Karpas-422 (cell line): ENCODE measurements at regions not wholly inside any gene's neighbourhood (a gene's known extent, or its start where the extent isn't known, plus 50 kb on each side); places are given as distances from the start of the nearest gene placed in this dataset.

Experiments used
- DNase-seq: peaks from one replicate; pipeline ENCODE4 v3.0.0-alpha.2; 2015
- H2AFZ ChIP-seq: fragments of 200-600 bp; sonication (generic); 2 replicates; pipeline ENCODE4 v1.6.1; 2014; ENCODE audit warnings: antibody characterized with exemption, low read length, mixed read lengths
- H3K27ac ChIP-seq: fragments of 200-600 bp; sonication (generic); 2 replicates; pipeline ENCODE4 v1.5.1; 2014; ENCODE audit warnings: mild to moderate bottlenecking, low read length, moderate library complexity
- H3K27me3 ChIP-seq: fragments of 200-600 bp; sonication (generic); 2 replicates; pipeline ENCODE4 v1.6.1; 2014; ENCODE audit warnings: low read length, mixed read lengths
- H3K36me3 ChIP-seq: fragments of 200-600 bp; sonication (generic); 2 replicates; pipeline ENCODE4 v1.6.1; 2014; ENCODE audit warnings: low read length, mixed read lengths; ENCODE audit not compliant: insufficient read depth
- H3K4me1 ChIP-seq: fragments of 200-600 bp; sonication (generic); 2 replicates; pipeline ENCODE4 v1.6.1; 2014; ENCODE audit warnings: mild to moderate bottlenecking, low read length, mixed read lengths
- H3K4me2 ChIP-seq: fragments of 200-600 bp; sonication (generic); 2 replicates; pipeline ENCODE4 v1.6.1; 2014; ENCODE audit warnings: low read length, low read depth, mild to moderate bottlenecking; ENCODE audit not compliant: poor library complexity, severe bottlenecking
- H3K4me3 ChIP-seq: fragments of 200-600 bp; sonication (generic); 2 replicates; pipeline ENCODE4 v1.5.1; 2014; ENCODE audit warnings: mild to moderate bottlenecking, antibody characterized with exemption, low read length, mixed read lengths
- H3K79me2 ChIP-seq: fragments of 200-600 bp; sonication (generic); 2 replicates; pipeline ENCODE4 v1.6.1; 2014; ENCODE audit warnings: mild to moderate bottlenecking, low read length, mixed read lengths
- H3K9ac ChIP-seq: fragments of 200-600 bp; sonication (generic); 2 replicates; pipeline ENCODE4 v1.6.0; 2014; ENCODE audit warnings: low read length
- H3K9me2 ChIP-seq: fragments of 200-600 bp; sonication (generic), shearing (Covaris generic); replicated peaks from 2 replicates; pipeline ENCODE4 v1.6.0; 2014; ENCODE audit warnings: mild to moderate bottlenecking, low read length, moderate library complexity; ENCODE audit not compliant: insufficient read depth
- H3K9me3 ChIP-seq: fragments of 300-700, 200-600 bp; sonication (generic); 2 replicates; pipeline ENCODE4 v1.6.1; 2014; ENCODE audit warnings: low read length, mixed read lengths
- H4K20me1 ChIP-seq: fragments of 200-600 bp; sonication (generic); 2 replicates; pipeline ENCODE4 v1.6.1; 2014; ENCODE audit warnings: mild to moderate bottlenecking, antibody characterized with exemption, low read length, low read depth; ENCODE audit not compliant: insufficient read depth

DNA sequence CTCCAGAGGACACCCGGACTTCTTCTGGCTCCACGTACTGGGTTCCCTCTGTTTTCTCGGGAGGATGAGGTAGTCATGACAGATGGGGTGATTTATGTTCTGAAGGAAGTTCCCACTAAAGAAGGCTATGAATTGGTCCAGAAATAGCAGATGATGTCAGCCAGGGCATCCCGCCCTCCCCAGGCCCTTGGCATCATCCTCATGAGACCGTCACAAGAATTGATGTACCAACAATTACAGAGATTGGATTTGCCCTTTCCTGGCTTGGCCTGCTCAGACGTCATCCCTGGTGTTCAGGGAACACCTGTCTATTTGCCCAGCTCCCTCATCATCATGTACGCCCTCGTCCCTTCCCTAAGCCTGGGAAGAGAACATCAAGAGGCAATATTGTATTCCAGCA, 102.8 kb upstream of the CCL1 start:
- no peak overlapping the region for H2AFZ ChIP-seq
- no peaks in the 10 kb centered on the region for H3K27me3 ChIP-seq

DNA sequence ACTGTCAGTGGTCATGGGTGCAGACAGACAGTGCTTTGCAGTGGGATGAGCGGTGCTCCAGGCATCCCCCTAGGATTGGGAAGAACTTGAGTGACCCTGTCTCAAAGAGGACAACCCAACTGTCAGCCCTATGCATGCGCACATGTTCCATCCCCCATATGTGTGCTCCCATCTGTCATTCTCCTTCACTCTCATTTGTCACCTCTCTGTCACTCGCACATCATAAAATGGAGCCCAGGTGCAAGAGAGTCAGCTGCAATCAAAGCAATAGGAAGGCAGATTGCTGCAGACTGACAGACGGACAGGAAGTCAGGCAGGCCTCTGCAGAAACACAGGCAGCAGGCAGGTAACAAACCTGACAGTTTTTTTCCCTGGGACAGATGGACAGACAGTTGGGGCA, 101.8 kb upstream of the CCL1 start:
- Histone ChIP-seq H3K27me3 (no peaks in the 10 kb centered on the region), H3K79me2 (no peaks in the 10 kb centered on the region)
- DNase-seq: no peak

More for the DNA sequence above, 102.8 kb upstream of the CCL1 start:
- no peaks in the 10 kb centered on the region for H3K9me2 ChIP-seq
- H3K27ac ChIP-seq: no peak overlapping the region
- H3K4me1 ChIP-seq: no peaks in the 10 kb centered on the region
- H3K4me2 ChIP-seq: no peak overlapping the region
- no peaks in the 10 kb centered on the region for H4K20me1 ChIP-seq
- no peak for DNase-seq
- no peaks in the 10 kb centered on the region for H3K9me3 ChIP-seq
- no peak overlapping the region for H3K4me3 ChIP-seq
- no peaks in the 10 kb centered on the region for H3K79me2 ChIP-seq
- H3K36me3 ChIP-seq: no peaks in the 10 kb centered on the region
- no peak overlapping the region for H3K9ac ChIP-seq

DNA sequence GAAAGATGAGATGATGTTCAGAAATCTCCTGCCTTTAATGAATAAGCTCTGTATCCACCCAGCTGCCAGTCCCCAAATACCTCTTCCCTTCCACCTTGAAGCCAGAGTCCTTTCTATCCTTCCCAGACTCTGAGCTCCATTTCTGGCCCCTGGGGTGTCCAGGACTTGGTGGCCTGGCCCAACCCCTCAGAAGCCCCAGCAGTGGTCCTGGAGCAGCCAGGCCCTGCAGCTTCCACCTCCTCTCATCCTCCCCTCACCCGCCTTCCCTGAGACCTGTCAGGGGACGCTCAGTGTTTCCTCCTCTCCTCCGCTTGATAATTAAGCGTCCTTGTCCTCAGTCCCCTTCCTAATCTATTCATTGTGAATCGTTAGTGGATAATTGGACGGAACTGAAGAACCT, 95.2 kb upstream of the CCL1 start:
- Histone ChIP-seq H3K9me2 (no peaks in the 10 kb centered on the region), H3K27me3 (no peaks in the 10 kb centered on the region), H3K36me3 (no peaks in the 10 kb centered on the region), H2AFZ (no peak overlapping the region), H3K79me2 (no peaks in the 10 kb centered on the region), H3K4me2 (no peak overlapping the region), H3K4me1 (no peaks in the 10 kb centered on the region), H3K27ac (no peak overlapping the region), H4K20me1 (no peaks in the 10 kb centered on the region), H3K9ac (no peak overlapping the region), H3K9me3 (no peaks in the 10 kb centered on the region), H3K4me3 (no peak overlapping the region)
- no peak for DNase-seq

More for the DNA sequence above, 101.8 kb upstream of the CCL1 start:
- Histone ChIP-seq H3K9ac (no peak overlapping the region), H3K9me3 (no peaks in the 10 kb centered on the region), H3K4me2 (no peak overlapping the region), H3K4me1 (no peaks in the 10 kb centered on the region), H3K4me3 (no peak overlapping the region), H3K27ac (no peak overlapping the region), H2AFZ (no peak overlapping the region), H3K36me3 (no peaks in the 10 kb centered on the region), H3K9me2 (no peaks in the 10 kb centered on the region), H4K20me1 (no peaks in the 10 kb centered on the region)

DNA sequence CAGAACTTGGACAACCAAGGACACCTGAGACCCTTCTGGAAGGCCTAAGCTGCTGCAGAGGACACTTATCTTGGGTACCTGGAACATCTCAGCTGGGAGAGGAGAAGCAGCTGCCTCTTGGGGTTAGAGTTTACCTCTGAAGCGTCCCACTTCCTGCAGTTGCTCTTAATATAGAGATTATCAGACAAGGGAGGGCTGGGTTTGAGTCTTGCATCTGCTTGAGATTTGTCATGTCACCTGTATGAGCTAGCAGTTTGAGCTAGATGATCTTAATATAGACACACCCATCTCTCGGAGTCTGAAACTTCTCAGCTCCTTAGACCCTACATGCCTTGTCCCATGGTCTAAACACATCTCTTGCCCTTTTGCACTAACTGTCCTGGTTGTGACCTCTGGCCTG, 93.1 kb upstream of the CCL1 start:
- Histone ChIP-seq H4K20me1 (no peaks in the 10 kb centered on the region), H3K27me3 (no peaks in the 10 kb centered on the region), H3K9ac (no peak overlapping the region), H3K27ac (no peak overlapping the region), H3K4me1 (no peaks in the 10 kb centered on the region), H2AFZ (no peak overlapping the region), H3K9me3 (no peaks in the 10 kb centered on the region), H3K4me2 (no peak overlapping the region), H3K9me2 (no peaks in the 10 kb centered on the region), H3K4me3 (no peak overlapping the region), H3K79me2 (no peaks in the 10 kb centered on the region), H3K36me3 (no peaks in the 10 kb centered on the region)
- no peak for DNase-seq

DNA sequence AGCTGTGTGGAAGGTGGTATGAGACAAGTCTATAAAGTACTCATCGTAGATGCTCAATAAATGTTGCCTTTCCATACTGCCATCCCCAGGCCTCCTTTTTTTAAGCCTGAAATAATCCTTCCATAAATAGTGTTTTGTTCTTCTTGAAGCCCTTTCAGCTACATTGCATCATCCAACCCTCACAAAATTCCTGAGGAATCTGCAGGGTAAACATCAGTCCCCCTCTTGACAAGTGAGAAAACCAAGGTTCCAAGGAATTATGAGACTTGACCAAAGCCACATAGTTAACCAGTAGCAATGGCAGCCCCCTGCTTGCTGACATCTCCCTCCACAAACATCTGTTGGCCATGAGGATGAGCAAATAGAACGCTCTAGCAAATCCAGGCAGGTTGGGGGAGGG, 89.7 kb upstream of the CCL1 start:
- H3K27ac ChIP-seq: no peak overlapping the region
- H3K9ac ChIP-seq: no peak overlapping the region
- no peaks in the 10 kb centered on the region for H3K79me2 ChIP-seq
- H4K20me1 ChIP-seq: no peaks in the 10 kb centered on the region
- H3K9me3 ChIP-seq: no peaks in the 10 kb centered on the region
- H3K4me1 ChIP-seq: no peaks in the 10 kb centered on the region
- DNase-seq: no peak
- no peaks in the 10 kb centered on the region for H3K36me3 ChIP-seq
- H3K27me3 ChIP-seq: no peaks in the 10 kb centered on the region
- H3K4me3 ChIP-seq: no peak overlapping the region
- H2AFZ ChIP-seq: no peak overlapping the region
- no peak overlapping the region for H3K4me2 ChIP-seq
- H3K9me2 ChIP-seq: no peaks in the 10 kb centered on the region

DNA sequence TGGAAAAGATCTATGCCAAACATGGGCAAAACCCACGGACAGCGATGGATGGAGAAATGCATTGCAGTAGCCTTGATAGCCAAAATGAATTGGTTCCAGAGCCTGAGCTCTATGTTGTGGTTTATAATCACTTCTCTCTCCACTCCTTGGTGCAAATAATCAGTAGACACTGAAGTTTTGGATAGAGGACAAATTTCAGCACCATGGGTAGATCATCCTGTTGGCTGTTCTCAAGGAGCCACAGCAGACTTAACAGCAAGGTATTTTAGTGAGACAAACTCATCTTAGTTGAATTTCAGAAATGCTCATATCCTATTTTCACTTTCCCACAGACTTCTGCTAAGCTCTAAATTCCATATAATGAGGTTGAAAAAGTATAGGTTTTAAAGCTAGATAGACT, 88.3 kb upstream of the CCL1 start:
- Histone ChIP-seq H3K36me3 (no peaks in the 10 kb centered on the region), H3K9me3 (no peaks in the 10 kb centered on the region), H3K27ac (no peak overlapping the region)

DNA sequence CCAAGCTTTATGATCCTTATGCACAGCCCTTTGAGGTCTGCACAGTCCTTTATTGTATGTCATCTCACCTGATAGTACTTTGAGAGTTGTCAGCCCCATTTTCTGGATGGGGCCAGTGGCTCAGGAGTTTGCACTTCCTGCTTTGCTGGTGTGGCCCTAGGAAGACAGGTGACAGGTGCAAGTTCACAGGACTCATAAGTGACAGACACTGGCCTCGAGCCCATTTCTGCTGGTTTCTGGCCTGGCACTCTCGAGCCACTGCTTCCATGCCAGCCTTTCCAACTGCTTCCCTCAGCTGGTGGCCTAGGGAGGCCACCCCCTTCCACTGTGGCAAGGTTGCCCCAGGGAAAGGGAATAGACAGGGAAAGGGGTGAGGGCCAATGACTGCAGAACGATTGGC, 84.4 kb upstream of the CCL1 start:
- Histone ChIP-seq H3K27ac (no peak overlapping the region), H3K4me2 (no peak overlapping the region), H3K4me3 (no peak overlapping the region), H3K27me3 (no peaks in the 10 kb centered on the region), H3K36me3 (no peaks in the 10 kb centered on the region), H2AFZ (no peak overlapping the region), H3K79me2 (no peaks in the 10 kb centered on the region), H4K20me1 (0 out of 2 replicates have a peak, but pooled peaks cover 3% of the 10 kb centered on the region), H3K9ac (no peak overlapping the region), H3K9me3 (no peaks in the 10 kb centered on the region), H3K4me1 (no peaks in the 10 kb centered on the region), H3K9me2 (no peaks in the 10 kb centered on the region)
- DNase-seq: no peak

More for the DNA sequence above, 88.3 kb upstream of the CCL1 start:
- Histone ChIP-seq H3K79me2 (no peaks in the 10 kb centered on the region), H3K4me3 (no peak overlapping the region), H3K4me1 (no peaks in the 10 kb centered on the region), H4K20me1 (0 out of 2 replicates have a peak, but pooled peaks cover 3% of the 10 kb centered on the region), H3K4me2 (no peak overlapping the region), H3K9me2 (no peaks in the 10 kb centered on the region), H3K9ac (no peak overlapping the region), H2AFZ (no peak overlapping the region), H3K27me3 (no peaks in the 10 kb centered on the region)
- no peak for DNase-seq

DNA sequence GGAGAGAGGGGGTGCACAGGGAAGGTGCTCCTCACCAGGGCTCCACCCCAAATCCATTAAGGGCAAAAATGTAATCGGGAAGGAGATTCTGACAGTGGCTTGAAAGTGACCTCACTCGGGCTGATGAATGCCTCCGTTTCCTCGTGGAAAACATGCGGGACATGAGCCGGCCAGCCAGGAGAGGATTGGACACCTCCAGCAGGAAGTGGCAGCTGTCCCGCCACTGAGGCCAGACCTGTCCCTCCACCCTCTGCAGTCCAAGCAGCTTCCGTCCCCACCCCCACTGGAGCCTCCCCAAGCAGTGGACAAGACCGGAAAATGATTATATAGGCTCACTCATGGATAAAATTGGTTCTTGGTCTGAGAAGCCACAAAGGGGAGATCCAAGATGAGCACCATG, 82.1 kb upstream of the CCL1 start:
- no peaks in the 10 kb centered on the region for H3K79me2 ChIP-seq
- DNase-seq: no peak
- H3K36me3 ChIP-seq: no peaks in the 10 kb centered on the region

More for the DNA sequence above, 82.1 kb upstream of the CCL1 start:
- Histone ChIP-seq H3K4me3 (no peak overlapping the region), H3K9ac (no peak overlapping the region), H3K9me2 (no peaks in the 10 kb centered on the region), H3K27ac (no peak overlapping the region), H3K4me2 (no peak overlapping the region), H3K4me1 (no peaks in the 10 kb centered on the region), H3K27me3 (no peaks in the 10 kb centered on the region), H4K20me1 (0 out of 2 replicates have a peak, but pooled peaks cover 3% of the 10 kb centered on the region), H3K9me3 (no peaks in the 10 kb centered on the region), H2AFZ (no peak overlapping the region)
